Activated CD8-positive, alpha-beta memory T cell treated with anti-CD3 and anti-CD28 coated beads, Interleukin-2, amount 10 ng/mL, durations not matched to agents 7 days and 5 days (primary cell): ENCODE measurements at regions not wholly inside any gene's neighbourhood (a gene's known extent, or its start where the extent isn't known, plus 50 kb on each side); places are given as distances from the start of the nearest gene placed in this dataset.

Experiments used
- ATAC-seq: fragments of 150-1000 bp; cut with Tn5 transposase; one replicate; pipeline ENCODE4 v1.10.0; 2021; ENCODE audit warnings: moderate library complexity
- CTCF ChIA-PET: fragments of 350-600 bp; sonication (Branson Sonifier 250); formaldehyde crosslinking; loops from one replicate; lab custom pipeline; 2021; ENCODE audit warnings: antibody characterized with exemption; lab: Charles Lee
- DNase-seq: peaks from one replicate; pipeline ENCODE4 v3.0.0-alpha.2; 2020
- H3K27ac Mint-ChIP-seq: one replicate; pipeline ENCODE4 v1.8.0; 2021; ENCODE audit warnings: mild to moderate bottlenecking, mixed read lengths
- H3K27me3 Mint-ChIP-seq: one replicate; pipeline ENCODE4 v1.8.0; 2021; ENCODE audit warnings: mixed read lengths
- H3K36me3 Mint-ChIP-seq: one replicate; pipeline ENCODE4 v1.8.0; 2021; ENCODE audit warnings: mild to moderate bottlenecking, mixed read lengths
- H3K4me1 Mint-ChIP-seq: one replicate; pipeline ENCODE4 v1.8.0; 2021; ENCODE audit warnings: mixed read lengths
- H3K4me3 Mint-ChIP-seq: one replicate; pipeline ENCODE4 v1.8.0; 2021; ENCODE audit warnings: mild to moderate bottlenecking, moderate library complexity, mixed read lengths
- H3K9me3 Mint-ChIP-seq: one replicate; pipeline ENCODE4 v1.8.0; 2022; ENCODE audit warnings: low read depth, mixed read lengths

DNA sequence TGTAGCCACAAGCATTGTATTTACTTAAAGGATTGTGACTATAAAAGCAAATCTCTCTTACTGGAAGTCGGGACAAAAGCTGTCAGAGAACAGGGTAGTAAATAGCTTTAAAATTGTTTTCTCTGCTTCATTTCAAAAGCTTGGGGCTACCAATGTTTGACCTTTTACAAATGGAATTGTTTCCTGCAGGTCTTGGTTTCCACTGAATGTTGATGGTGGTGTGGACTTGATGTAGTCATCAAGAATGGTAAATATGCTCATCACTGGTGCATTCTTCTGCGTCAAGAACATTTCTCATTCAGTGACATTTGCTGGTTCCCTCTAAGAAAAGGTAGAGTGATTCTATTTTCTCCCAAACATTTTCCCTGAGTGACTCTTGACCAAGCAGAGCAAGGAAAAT, 435.4 kb upstream of the KHDRBS2 start:
- H3K27me3 Mint-ChIP-seq = no peaks in the 10 kb centered on the region
- peaks cover 8% of the 10 kb centered on the region for H3K9me3 Mint-ChIP-seq
- no peak for DNase-seq
- no peaks in the 10 kb centered on the region for H3K36me3 Mint-ChIP-seq
- H3K4me1 Mint-ChIP-seq = no peaks in the 10 kb centered on the region
- H3K27ac Mint-ChIP-seq = no peak overlapping the region
- CTCF ChIA-PET = no interaction called here
- no peak for ATAC-seq
- no peak overlapping the region for H3K4me3 Mint-ChIP-seq

DNA sequence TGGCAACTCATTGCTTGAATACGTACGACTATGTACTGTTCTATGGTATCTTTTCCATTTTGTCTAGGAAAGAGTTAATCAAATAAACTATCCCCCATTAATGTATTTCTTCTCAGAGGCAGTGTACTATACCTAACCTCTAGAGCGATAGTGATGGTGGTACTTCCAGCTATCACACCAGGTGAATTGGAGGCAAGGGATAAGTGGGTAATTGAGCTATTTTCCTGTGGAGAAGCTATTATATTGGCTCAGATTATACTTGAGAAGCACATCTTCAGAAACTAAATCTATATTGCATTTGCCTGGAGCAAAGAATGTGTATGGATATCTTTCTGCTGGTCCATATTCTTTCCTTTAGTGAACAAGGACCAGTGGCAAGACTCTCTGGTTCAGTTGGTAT, 430.7 kb upstream of the KHDRBS2 start:
- H3K4me3 Mint-ChIP-seq = no peak overlapping the region
- H3K9me3 Mint-ChIP-seq = peaks cover 3% of the 10 kb centered on the region
- DNase-seq = no peak
- CTCF ChIA-PET = no interaction called here
- H3K4me1 Mint-ChIP-seq = no peaks in the 10 kb centered on the region
- no peaks in the 10 kb centered on the region for H3K36me3 Mint-ChIP-seq
- H3K27ac Mint-ChIP-seq = no peak overlapping the region
- no peak for ATAC-seq
- H3K27me3 Mint-ChIP-seq = no peaks in the 10 kb centered on the region

DNA sequence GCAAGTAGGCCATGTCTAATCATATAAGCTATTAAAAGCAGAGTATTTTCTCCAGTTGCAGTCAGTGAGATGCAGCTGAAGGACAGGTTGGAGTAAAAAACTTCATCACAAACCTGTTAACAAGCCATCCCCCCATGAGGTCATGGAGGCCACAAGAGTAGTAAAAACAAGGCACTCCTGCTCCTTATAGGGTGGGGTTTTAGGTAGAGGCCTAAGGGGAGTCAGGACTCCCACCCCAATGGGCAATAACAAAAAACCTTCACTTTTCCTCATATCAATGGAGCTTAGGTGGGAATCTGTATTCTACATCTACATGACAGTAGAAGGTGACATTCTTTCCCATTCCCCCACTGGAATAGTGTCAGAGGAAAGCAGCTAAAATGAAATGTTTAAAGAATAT, 428.1 kb upstream of the KHDRBS2 start:
- H3K4me3 Mint-ChIP-seq = no peak overlapping the region
- H3K4me1 Mint-ChIP-seq = no peaks in the 10 kb centered on the region
- CTCF ChIA-PET = no interaction called here
- no peak for DNase-seq
- no peaks in the 10 kb centered on the region for H3K27me3 Mint-ChIP-seq
- H3K36me3 Mint-ChIP-seq = no peaks in the 10 kb centered on the region
- H3K9me3 Mint-ChIP-seq = peaks cover 2% of the 10 kb centered on the region
- no peak overlapping the region for H3K27ac Mint-ChIP-seq
- no peak for ATAC-seq

DNA sequence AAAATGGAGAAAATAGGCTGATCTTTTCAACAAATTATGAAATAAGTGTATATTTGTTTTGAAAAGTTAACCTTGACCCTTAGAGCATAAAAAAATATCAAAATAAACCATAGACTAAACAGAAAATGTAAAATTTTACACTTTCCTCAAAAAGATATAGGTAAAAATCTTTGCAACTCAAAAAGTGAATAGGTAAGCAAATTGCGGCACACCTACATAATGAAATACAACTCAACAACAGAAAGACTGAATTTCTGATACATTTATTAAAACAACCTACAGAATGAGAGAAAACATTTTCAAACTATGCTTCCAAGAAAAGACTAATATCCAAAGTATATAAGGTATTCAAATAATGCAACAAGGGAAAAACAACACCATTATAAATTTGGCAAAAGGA, 425.7 kb upstream of the KHDRBS2 start:
- H3K4me1 Mint-ChIP-seq = no peaks in the 10 kb centered on the region
- no peaks in the 10 kb centered on the region for H3K27me3 Mint-ChIP-seq
- DNase-seq = no peak
- ATAC-seq = no peak
- H3K36me3 Mint-ChIP-seq = no peaks in the 10 kb centered on the region
- no peak overlapping the region for H3K4me3 Mint-ChIP-seq
- H3K27ac Mint-ChIP-seq = no peak overlapping the region
- CTCF ChIA-PET = no interaction called here
- H3K9me3 Mint-ChIP-seq = peaks cover 6% of the 10 kb centered on the region

DNA sequence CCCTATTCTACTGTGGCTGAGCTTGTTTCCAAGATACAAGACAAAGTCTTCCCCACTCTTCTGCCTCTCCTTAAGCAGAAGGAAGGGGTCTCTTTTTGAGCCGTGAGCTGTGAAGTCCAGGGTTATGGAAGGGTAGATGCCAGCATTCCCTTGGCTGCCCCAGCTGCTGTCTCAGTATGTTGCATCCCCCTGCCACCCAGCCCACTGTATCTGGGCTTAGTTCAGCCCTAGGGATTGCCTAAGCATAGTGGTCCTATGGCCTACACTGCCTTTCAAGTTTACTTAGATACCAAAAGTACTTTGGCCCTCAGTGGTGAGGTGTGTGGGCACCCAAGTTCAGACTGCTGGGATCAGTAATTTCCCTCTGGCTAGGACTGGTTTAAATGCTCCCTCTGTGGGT, 421.9 kb upstream of the KHDRBS2 start:
- CTCF ChIA-PET = no interaction called here
- DNase-seq (no peak), ATAC-seq (no peak)
- Mint-ChIP-seq H3K27me3 (no peaks in the 10 kb centered on the region), H3K4me3 (no peak overlapping the region), H3K27ac (no peak overlapping the region), H3K4me1 (no peaks in the 10 kb centered on the region), H3K36me3 (no peaks in the 10 kb centered on the region), H3K9me3 (peaks cover 16% of the 10 kb centered on the region)

DNA sequence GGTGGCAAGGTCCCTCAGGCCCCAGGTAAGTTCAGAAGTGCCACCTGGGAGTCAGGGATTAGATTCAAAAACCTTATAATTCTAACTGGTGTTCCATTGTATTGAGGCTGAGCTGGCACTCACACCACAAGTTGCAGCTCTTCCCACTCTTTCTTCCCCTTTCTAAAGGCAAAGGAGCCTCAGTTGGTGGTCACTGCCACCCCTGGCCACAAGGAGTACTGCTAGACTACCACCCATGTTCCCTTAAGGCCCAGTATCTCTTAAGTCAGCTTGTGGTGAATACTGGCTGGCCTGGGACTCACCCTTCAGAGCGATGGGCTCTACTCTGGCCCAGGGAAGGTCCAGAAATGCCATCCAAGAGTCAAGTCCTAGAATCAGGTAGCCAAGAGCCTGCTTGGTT, 421.1 kb upstream of the KHDRBS2 start:
- Mint-ChIP-seq H3K36me3 (no peaks in the 10 kb centered on the region), H3K4me1 (no peaks in the 10 kb centered on the region), H3K27me3 (no peaks in the 10 kb centered on the region), H3K9me3 (peaks cover 18% of the 10 kb centered on the region), H3K27ac (no peak overlapping the region), H3K4me3 (no peak overlapping the region)
- ATAC-seq (no peak), DNase-seq (no peak)
- CTCF ChIA-PET = no interaction called here

DNA sequence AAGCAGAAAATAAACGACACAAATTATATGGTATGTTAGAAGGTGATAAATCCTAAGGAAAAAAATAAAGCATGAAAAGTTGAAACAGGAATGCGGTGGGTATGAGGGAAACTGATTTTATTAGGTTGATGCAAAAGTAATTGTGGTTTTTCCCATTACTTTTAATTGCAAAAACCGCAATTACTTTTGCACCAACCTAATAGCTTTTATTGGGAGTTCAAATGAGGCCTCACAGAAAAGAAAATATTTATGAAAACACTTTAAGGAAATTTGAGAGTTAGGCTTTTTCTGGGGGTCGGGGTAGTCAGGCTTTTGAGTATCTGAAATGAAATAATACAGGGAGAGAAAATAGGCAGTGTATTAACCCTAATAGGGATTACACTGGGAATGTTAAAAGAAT, 397.0 kb upstream of the KHDRBS2 start:
- no peaks in the 10 kb centered on the region for H3K4me1 Mint-ChIP-seq
- DNase-seq (no peak), ATAC-seq (no peak)
- no peaks in the 10 kb centered on the region for H3K36me3 Mint-ChIP-seq
- peaks cover 5% of the 10 kb centered on the region for H3K9me3 Mint-ChIP-seq
- CTCF ChIA-PET = no interaction called here
- no peak overlapping the region for H3K4me3 Mint-ChIP-seq
- no peak overlapping the region for H3K27ac Mint-ChIP-seq
- no peaks in the 10 kb centered on the region for H3K27me3 Mint-ChIP-seq

DNA sequence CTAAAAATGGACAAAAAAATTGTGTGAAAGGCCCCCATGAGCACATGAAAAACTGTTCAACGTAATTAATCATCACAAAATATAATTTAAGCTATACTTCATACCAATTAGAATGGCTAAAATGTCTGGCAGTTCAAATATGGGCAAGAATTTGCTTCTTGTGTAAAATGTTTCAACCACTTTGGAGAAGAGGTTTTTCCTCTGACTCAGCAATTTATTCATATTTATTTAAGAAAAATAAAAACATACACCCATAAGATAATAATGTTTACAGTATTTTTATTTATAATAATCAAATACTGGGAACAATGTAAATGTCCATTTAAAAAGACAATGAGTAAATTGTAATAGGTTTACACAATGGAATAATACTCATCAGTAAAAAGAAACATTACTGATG, 395.1 kb upstream of the KHDRBS2 start:
- Mint-ChIP-seq H3K36me3 (no peaks in the 10 kb centered on the region), H3K4me1 (no peaks in the 10 kb centered on the region), H3K4me3 (no peak overlapping the region), H3K27ac (no peak overlapping the region), H3K9me3 (peaks cover 9% of the 10 kb centered on the region), H3K27me3 (no peaks in the 10 kb centered on the region)
- ATAC-seq (no peak), DNase-seq (no peak)
- CTCF ChIA-PET = no interaction called here

DNA sequence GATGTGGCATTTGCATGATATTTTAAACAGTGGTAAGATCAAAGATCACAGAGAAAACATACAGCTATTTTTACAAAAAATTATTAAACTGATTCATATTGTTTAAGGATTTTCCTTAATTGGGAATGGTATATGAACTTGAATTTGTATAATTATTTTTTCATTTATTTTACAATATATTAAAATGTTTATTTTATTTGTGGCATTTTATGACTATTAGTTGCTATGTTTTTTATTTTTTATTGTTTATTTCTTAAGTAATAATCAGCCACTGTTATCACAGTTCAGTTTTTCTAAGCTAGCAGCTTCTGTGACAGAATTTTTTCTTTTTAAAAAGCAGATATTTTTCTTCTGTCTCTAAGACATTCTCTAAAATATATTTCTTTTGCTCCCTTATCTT, 387.0 kb upstream of the KHDRBS2 start:
- Mint-ChIP-seq H3K4me3 (no peak overlapping the region), H3K27ac (no peak overlapping the region), H3K27me3 (no peaks in the 10 kb centered on the region), H3K36me3 (no peaks in the 10 kb centered on the region), H3K9me3 (peaks cover 6% of the 10 kb centered on the region), H3K4me1 (no peaks in the 10 kb centered on the region)
- CTCF ChIA-PET = no interaction called here
- DNase-seq (no peak), ATAC-seq (no peak)

DNA sequence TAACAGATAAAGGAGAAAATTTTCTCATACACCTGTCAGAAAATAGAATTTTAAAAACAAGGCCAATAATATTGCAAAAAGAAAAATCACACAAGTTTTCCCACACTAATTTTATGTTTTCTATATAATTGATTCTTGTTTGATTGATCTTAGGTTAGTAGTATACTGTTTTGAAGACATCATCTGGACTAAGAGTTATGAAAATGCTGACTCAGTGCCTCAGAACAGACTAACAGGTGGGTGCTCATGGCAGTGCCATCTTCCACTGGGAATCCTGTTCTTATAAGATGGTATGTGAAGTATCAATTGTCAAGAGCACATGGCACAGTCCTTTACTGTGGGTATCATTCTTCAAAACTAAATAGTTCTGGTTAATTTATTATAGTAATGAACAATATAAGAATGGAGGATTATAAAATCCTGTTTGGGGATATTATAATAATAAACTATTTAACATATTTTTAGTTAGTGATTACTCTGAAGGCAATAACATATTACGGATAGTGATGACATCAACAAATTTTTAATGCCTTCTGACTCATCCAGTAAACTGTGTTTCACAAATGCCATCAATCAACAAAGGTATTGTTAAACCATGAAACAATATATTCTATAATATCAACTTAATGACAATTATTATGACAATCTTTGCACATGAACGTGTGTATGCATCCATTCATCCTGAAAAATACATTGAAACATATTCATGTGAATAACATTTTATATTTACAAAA, 384.6 kb upstream of the KHDRBS2 start:
- peaks cover 2% of the 10 kb centered on the region for H3K9me3 Mint-ChIP-seq
- DNase-seq = no peak
- H3K4me1 Mint-ChIP-seq = no peaks in the 10 kb centered on the region
- ATAC-seq = no peak
- CTCF ChIA-PET = no interaction called here
- H3K36me3 Mint-ChIP-seq = no peaks in the 10 kb centered on the region
- H3K4me3 Mint-ChIP-seq = no peak overlapping the region
- no peak overlapping the region for H3K27ac Mint-ChIP-seq
- no peaks in the 10 kb centered on the region for H3K27me3 Mint-ChIP-seq

DNA sequence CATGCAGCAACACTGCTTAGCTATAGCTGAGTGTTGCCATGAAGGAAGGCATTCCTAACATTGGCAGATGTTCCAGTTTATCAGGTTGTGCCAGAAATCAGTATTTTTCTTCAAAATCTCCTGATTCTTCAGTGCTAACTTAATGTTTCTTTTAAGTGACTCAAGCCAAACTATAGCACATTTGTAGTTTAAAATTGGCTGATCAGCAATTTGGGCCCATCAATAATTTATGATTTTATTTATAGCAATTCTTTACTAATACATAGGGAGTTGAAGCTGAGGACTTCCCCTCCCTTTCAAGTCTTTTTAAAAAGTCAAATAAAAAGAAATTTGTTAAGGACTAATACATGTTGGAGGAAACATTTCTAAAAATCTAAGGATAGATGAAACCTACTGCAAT, 383.8 kb upstream of the KHDRBS2 start:
- ATAC-seq (no peak), DNase-seq (no peak)
- H3K27me3 Mint-ChIP-seq = no peaks in the 10 kb centered on the region
- no peak overlapping the region for H3K27ac Mint-ChIP-seq
- H3K9me3 Mint-ChIP-seq = peaks cover 2% of the 10 kb centered on the region
- CTCF ChIA-PET = no interaction called here
- H3K36me3 Mint-ChIP-seq = no peaks in the 10 kb centered on the region
- H3K4me3 Mint-ChIP-seq = no peak overlapping the region
- no peaks in the 10 kb centered on the region for H3K4me1 Mint-ChIP-seq

DNA sequence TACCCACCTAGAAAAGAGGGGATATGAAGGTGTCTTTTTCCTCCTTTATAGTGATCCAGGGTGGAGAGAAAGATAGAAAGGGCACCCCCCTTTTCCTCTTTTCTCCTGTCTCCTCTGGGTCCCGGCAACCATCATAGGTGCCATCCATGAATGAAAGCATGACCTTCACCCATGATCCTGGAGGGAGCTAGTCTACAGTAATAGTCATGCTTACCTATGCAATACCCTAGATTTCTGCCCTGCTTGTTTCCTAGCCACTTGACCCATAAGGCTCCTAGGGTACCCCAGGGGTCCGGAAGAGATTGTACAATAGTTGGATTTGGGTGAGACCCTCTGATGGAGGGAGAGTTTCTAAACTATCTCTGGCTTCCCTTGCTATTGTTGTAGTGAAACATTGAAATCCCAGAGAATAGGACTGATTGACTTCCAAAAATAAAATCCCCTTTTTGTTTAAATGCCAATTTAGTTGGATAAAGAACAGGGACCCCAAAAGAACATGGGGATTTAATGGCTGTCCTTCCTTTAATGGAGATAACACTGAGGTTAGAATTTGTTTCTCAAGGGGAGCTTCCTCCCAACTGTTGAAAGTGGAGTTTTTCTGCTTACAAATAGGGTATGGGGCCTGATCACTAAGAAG, 366.8 kb upstream of the KHDRBS2 start:
- Mint-ChIP-seq H3K4me1 (no peaks in the 10 kb centered on the region), H3K4me3 (no peak overlapping the region), H3K36me3 (peaks cover 1% of the 10 kb centered on the region), H3K27me3 (no peaks in the 10 kb centered on the region), H3K27ac (no peak overlapping the region), H3K9me3 (peaks cover 24% of the 10 kb centered on the region)
- no peak for ATAC-seq
- no peak for DNase-seq
- CTCF ChIA-PET = no interaction called here

DNA sequence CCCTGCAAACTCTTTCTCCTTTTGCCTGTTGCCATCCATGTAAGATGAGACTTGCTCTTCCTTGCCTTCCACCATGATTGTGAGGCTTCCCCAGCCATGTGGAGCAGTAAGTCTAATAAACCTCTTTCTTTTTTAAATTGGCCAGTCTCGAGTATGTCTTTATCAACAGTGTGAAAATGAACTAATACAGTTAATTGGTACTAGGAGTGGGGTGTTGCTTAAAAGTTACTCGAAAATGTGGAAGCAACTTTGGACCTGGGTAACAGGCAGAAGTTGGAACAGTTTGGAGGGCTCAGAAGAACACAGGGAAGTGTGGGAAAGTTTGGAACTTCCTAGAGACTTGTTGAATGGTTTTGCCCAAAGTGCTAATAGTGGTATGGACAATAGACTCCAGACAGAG, 359.2 kb upstream of the KHDRBS2 start:
- H3K9me3 Mint-ChIP-seq = peaks cover 27% of the 10 kb centered on the region
- no peaks in the 10 kb centered on the region for H3K27me3 Mint-ChIP-seq
- no peak overlapping the region for H3K4me3 Mint-ChIP-seq
- no peaks in the 10 kb centered on the region for H3K4me1 Mint-ChIP-seq
- H3K27ac Mint-ChIP-seq = no peak overlapping the region
- ATAC-seq (no peak), DNase-seq (no peak)
- H3K36me3 Mint-ChIP-seq = no peaks in the 10 kb centered on the region
- CTCF ChIA-PET = no interaction called here

DNA sequence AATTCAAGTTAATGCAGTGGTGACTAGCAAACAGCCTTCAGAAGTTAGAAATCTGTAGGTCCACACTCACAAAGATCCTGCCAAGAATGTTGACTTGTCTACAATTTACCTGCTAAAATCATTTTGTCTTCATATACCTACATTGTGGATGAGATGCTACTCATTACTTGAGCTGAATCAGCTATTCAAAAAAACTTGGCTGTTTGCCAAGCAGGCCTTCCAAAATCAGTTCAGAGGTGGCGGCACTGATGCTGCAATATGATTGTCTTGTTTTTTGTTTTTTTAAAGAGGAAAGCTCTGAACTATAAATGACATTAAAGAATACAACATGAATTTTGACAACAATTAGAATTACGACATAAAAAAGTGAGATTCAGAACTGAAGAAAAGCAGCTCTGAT, 354.7 kb upstream of the KHDRBS2 start:
- ATAC-seq (no peak), DNase-seq (no peak)
- Mint-ChIP-seq H3K9me3 (peaks cover 15% of the 10 kb centered on the region), H3K4me3 (no peak overlapping the region), H3K27ac (no peak overlapping the region), H3K4me1 (no peaks in the 10 kb centered on the region), H3K36me3 (no peaks in the 10 kb centered on the region), H3K27me3 (no peaks in the 10 kb centered on the region)
- CTCF ChIA-PET = no interaction called here
